Uterus (tissue), 2 donors: ENCODE measurements at regions not wholly inside any gene's neighbourhood (a gene's known extent, or its start where the extent isn't known, plus 50 kb on each side); places are given as distances from the start of the nearest gene placed in this dataset.

Experiments used
- CTCF ChIP-seq, 4 experiments: fragments of 200-600 bp in 2 of 4; fragments of 450-650 bp in 2 of 4; sonication (generic) in 2 of 4; IDR thresholded peaks; one replicate each; pipeline ENCODE4 v1.5.1; 2016 to 2019; ENCODE audit warnings: antibody characterized with exemption in 4 of 4, mild to moderate bottlenecking in 2 of 4, moderate library complexity in 1 of 4
- POLR2A ChIP-seq, 2 donors: fragments of 450-650 bp; IDR thresholded peaks; one replicate each; pipeline ENCODE4 v1.6.1; 2016; ENCODE audit warnings: antibody characterized with exemption in 2 of 2, mild to moderate bottlenecking in 1 of 2, moderate library complexity in 1 of 2

GRCh38 chr18:47519277-47519676, 267.8 kb upstream of the SKOR2 start:
- TF ChIP-seq CTCF (IDR thresholded peaks at IDR 0.05), result no peak
- no peak for TF ChIP-seq POLR2A (IDR thresholded peaks at IDR 0.05)
